Myocyte (in vitro differentiated cells): ENCODE measurements at regions not wholly inside any gene's neighbourhood (a gene's known extent, or its start where the extent isn't known, plus 50 kb on each side); places are given as distances from the start of the nearest gene placed in this dataset.

ENCODE experiments used
- DNase-seq: peaks from one replicate; pipeline ENCODE4 v3.0.0-alpha.2; 2012; ENCODE audit warnings: low read depth

DNA sequence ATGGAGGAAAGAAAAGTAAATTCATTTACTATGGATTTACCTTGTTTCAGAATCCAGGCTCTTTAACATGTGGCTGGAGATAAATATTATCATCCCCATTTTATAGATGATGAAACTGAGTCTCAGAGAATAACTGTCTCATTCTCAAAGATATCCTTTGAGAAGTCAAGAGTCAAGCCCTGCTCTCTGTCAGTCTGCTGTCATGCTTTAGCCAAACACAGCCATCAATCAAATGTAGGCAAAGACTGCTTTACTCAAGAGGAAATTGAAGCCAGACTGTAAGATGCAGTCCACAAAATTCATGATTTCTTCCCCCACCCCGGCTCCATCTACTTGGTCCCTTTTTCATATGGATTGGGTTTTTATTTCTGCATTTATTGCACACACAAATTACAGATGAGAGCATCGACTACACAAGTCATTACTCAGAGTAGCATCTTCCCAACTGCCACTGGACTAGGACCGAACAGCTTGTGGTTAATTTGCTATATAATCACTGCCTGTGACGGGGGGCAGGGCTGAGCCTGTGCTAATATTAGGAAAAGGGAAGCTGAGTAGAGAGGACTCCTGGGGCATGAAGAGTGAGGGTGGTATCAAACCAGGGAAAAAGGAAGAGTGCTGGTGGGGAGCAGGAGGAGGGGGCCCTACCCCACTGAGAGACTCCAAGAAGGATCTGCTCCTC is 102.7 kb upstream of the TOP1 start:
- DNase-seq, result no peak

GRCh38 chr20:40926928-40927327 is 101.7 kb upstream of the TOP1 start:
- no peak for DNase-seq

DNA sequence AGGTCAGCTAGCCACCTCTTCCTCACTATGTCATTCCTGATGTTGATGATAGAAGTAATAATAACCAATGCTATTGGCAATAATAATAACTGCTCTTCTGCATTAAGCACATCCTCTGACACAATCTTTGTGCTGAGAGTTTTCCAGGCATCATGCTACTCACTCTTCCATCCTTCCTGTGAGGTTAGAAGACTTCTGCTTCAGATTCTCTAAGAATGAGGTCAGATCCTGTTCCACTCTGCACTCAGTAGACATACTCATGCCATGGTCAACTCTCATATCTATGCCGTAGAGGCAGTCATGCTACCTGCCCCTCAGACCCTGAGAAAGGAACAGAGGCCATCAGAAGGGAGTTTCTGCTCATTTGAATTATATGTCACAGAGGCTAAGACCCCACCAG is 98.1 kb upstream of the TOP1 start:
- DNase-seq, result no peak

DNA sequence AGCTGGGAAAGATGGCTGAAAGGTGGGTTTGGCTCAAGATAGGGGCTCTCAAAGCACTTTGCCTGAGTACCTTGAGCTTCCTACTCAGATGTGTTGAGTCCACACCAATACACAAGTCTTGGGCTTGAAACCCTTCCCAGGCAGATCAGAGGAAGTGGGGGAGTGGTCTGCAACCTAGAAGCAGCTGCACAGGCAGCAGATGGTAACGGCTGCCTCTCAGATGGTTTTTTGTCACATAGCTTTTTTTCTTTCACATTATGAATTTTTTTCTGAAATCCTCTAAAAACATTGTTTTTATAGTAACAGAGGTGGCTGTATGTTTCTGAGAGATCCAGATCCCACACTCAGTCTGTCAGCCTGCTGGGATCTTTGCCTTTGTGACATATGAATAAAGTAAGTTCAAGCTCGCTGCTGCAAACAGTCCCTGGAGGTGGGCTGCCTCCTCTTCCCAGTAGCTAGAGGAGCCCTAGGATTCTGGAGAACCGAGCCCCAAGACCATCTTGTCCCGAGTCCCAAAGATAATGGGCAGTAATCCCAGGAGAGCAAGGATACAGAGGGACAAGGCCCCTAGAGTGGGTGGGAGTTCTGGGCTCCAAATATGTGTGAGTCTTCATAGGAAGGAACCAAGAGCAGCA is 97.1 kb upstream of the TOP1 start:
- no peak for DNase-seq

DNA sequence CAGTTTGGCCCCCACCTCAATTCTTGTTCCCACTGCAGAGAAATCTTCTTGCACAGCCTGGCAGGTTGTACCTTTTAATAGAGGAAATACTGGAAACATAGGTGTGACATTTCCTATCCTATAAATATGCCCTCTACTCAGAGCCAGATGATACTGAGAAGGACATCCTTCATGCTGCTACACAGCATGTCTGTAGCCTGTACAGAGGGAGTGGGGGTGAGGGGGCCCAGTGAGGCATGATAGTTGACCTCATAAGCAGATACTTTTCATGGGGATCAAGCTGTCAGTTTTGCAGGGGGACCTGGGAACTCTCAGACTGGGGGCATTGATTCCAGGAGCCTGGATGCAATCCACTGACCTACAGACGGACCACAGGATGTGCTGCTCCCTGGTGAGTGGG is 96.2 kb upstream of the TOP1 start:
- no peak for DNase-seq

GRCh38 chr20:40933758-40934157 is 94.9 kb upstream of the TOP1 start:
- DNase-seq, result no peak

GRCh38 chr20:40938020-40938419 is 90.6 kb upstream of the TOP1 start:
- DNase-seq, result no peak

DNA sequence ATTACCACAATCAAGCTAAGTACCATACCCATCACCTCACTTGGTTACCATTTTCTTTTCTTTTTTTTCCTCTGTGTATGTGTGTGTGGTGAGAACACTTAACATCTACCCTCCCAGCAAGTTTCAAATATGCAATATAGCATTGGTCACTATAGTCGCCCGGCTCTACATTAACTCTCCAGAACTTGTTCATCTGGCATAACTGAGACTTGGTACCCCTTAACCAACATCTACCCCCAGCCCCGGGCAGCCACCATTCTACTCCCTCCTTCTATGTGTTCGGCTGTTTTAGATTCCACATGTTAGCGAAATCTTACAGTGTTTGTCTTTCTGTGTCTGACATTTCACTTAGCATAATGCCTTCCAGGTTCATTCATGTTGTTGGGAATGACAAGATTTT is 89.0 kb upstream of the TOP1 start:
- no peak for DNase-seq

GRCh38 chr20:40941133-40941610 is 87.5 kb upstream of the TOP1 start:
- no peak for DNase-seq

DNA sequence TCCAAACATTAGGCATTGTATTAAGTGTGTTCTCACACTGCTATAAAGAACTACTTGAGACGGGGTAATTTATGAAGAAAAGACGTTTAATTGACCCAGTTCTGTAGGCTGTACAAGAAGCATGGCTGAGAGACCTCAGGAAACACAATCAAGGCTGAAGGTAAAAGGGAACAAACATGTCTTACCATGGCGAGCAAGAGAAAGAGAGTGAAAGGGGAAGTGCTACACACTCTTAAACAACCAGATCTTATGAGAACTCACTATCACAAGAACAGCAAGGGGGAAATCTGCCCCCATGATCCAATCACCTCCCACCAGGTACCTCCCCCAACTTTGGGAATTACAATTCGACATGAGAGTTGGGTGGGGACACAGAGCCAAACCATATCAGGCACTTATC is 86.6 kb upstream of the TOP1 start:
- DNase-seq, result no peak

- no peak for DNase-seq
These were observed 85.8 kb upstream of the TOP1 start for GRCh38 chr20:40942775-40943174.

- DNase-seq, result no peak
These were observed 85.0 kb upstream of the TOP1 start for GRCh38 chr20:40943591-40943990.

DNA sequence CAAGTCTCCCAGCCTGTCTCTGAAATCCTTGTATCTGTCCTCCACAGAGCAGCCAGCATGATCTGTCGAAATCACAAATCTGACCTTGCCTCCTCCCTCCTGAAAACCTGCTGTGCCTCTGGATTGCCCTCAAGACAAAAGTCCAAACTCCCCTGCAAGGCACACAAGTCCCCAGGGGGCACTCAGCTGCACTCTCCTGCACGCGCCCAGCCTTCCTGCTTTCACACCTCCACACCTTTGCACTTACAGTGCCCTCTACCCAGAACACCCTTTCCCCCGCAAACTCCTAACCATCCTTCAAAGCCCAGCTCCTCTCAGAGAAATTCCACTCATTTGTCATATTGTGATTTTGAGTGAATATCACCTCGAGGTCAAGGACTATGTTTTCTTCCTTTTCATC is 83.4 kb upstream of the TOP1 start:
- no peak for DNase-seq

GRCh38 chr20:40945754-40946450 is 82.7 kb upstream of the TOP1 start:
- peak; percentile 23 for DNase-seq

DNA sequence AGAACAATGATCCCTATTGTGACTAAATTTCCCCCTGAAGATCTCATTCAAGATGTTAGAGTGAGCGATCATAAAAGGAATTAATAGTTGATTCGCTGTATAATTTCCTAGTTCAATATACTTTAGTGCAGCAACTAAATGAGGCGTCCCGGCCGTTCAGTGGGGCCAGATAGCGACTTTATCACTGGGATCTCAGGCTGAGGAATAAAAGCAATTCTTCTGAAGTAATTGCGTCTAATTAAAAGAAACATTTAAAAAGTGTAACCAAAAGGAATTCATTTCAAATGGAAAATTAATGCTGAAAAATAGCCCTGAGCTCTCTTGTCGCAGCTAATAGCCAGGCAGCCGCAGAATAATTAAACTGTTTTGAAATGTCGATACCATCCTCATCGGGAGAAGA is 82.2 kb upstream of the TOP1 start:
- no peak for DNase-seq

DNA sequence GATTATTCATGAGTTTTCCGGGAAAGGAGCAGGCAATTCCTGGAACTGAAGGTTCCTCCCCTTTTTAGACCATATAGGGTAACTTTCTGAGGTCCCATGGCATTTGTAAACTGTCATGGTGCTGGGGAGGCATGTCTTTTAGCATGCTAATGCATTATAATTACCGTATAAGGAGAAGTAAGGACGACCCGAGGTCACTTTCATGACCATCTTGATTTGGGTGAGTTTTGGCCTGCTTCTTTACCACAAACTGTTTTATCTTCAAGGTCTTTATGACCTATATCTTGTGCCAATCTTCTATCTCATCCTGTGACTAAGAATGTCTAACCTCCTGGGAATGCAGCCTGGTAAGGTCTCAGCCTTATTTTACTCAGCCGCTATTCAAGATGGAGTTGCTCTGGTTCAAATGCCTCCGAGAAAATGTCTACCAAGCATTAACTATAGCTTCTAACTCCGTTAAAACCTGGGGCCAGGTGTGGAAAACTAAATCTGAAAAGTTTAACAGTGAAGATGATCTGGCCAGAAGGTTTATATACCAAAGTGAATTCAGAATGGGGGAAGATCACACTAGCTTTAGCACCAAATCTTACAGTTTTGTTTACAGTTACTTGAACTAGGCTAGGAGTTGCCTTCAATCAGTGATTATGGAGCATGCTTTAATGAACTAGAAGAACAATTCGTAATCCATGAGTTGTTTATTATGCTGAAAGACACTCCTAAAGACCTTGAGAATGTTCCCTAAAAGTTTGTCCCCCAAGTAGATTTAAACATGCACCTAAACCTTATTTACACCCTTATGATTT is 80.0 kb upstream of the TOP1 start:
- DNase-seq, result no peak

DNA sequence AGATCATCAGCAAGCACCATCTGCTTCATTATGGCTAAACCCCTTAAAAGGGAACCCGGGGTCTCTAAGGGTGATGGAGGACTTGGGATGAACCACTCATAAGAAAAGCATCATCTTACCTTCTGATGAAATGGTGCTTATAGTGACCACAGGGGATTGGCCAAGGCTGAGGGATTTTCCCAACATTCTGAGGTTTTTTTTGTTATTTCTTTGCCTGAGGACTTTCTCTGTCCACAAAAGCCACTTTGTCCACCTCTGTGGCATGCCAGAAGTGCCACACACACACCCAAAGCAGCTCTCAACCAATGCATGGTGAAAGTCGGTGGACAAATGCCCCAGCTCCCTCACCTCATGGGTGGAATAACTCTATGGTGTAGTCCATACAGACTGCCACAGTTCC is 79.3 kb upstream of the TOP1 start:
- DNase-seq, result no peak

- DNase-seq, result no peak
These were observed 76.5 kb upstream of the TOP1 start for GRCh38 chr20:40952136-40952535.

DNA sequence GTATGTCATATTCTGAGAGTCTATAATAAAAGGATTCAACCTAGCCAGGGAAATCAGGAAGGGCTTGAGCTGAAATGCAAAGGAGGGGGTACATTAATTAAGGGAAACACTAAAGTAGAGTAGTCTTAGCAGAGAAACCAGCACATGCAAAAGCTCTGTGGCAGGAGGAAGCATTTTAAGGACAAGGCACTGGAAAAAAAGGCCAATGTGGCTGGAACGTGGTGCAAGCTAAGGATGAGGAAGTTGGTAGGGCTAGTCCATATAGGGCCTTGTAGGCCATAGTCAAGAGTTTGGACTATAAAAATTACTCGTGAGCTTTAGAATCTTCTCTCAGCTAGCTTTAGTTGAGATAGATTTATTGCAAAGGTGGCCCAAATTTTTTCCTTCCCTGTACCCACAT is 75.2 kb upstream of the TOP1 start:
- DNase-seq, result no peak

GRCh38 chr20:40953856-40954255 is 74.8 kb upstream of the TOP1 start:
- DNase-seq, result peak; percentile 13

GRCh38 chr20:40954521-40955165 is 74.0 kb upstream of the TOP1 start:
- no peak for DNase-seq
